Peyer's patch (tissue), 4 donors: ENCODE measurements at regions not wholly inside any gene's neighbourhood (a gene's known extent, or its start where the extent isn't known, plus 50 kb on each side); places are given as distances from the start of the nearest gene placed in this dataset.
"Not testable (repeated sequence)": the region's sequence is repeated elsewhere in the genome, so short reads cannot be mapped to it uniquely, and the experiment has no call there.

Source experiments
- DNase-seq, 3 donors: peaks; one replicate each; pipeline ENCODE4 v3.0.0-alpha.2; 2017 to 2019
- H3K27ac ChIP-seq, 4 donors: fragments of 200-600 bp; sonication (generic); one replicate each; pipeline ENCODE4 v1.5.1; 2016 to 2019
- H3K27me3 ChIP-seq, 2 donors: fragments of 200-600 bp; sonication (generic); one replicate each; pipeline ENCODE4 v1.5.1; 2019
- H3K36me3 ChIP-seq, 3 donors: fragments of 200-600 bp; sonication (generic); one replicate each; pipeline ENCODE4 v1.5.1; 2016 to 2019
- H3K4me1 ChIP-seq, 4 donors: fragments of 200-600 bp; sonication (generic); one replicate each; pipeline ENCODE4 v1.5.1; 2016 to 2019
- H3K4me3 ChIP-seq, 4 donors: fragments of 200-600 bp; sonication (generic); 1 replicate in 3 of 4; 2 replicates in 1 of 4; pipeline ENCODE4 v1.5.1; 2016 to 2019; ENCODE audit warnings: mild to moderate bottlenecking in 1 of 4
- H3K9me3 ChIP-seq, 4 donors: fragments of 200-600 bp; sonication (generic); one replicate each; pipeline ENCODE4 v1.5.1; 2016 to 2019; ENCODE audit warnings: mild to moderate bottlenecking in 1 of 4
- CTCF ChIP-seq, 6 experiments: fragments of 450-650 bp in 4 of 6; fragments of 200-600 bp in 2 of 6; sonication (generic) in 1 of 6; IDR thresholded peaks; one replicate each; pipeline ENCODE4 v1.5.1; 2017 to 2019; ENCODE audit warnings: antibody characterized with exemption in 6 of 6, mild to moderate bottlenecking in 3 of 6, moderate library complexity in 1 of 6
- POLR2A ChIP-seq, 2 donors: fragments of 450-650 bp; IDR thresholded peaks; one replicate each; pipeline ENCODE4 v1.5.1; 2017; ENCODE audit warnings: antibody characterized with exemption in 2 of 2, mild to moderate bottlenecking in 2 of 2, moderate library complexity in 2 of 2

- TF ChIP-seq POLR2A (IDR thresholded peaks at IDR 0.05) (no peak), CTCF (IDR thresholded peaks at IDR 0.05) (no peak)
- Histone ChIP-seq H3K4me3 (peak overlapping the region in 3 of 4 donors; percentile 67 to 75 (median 69)), H3K36me3 (no peaks in the 10 kb centered on the region), H3K4me1 (peaks cover 0 to 6% (median 3%) of the 10 kb centered on the region in 4 donors), H3K27me3 (peaks cover 0 to 9% of the 10 kb centered on the region in 2 donors), H3K9me3 (no peaks in the 10 kb centered on the region), H3K27ac (no peak overlapping the region)
- DNase-seq: peak in 2 of 3 donors; percentile 52 to 55
Measured at GRCh38 chr1:161439280-161440232, 65.7 kb upstream of the FCGR2A start.

GRCh38 chr1:161433191-161433590, 65.5 kb upstream of the CFAP126 start:
- H3K27ac ChIP-seq, H3K36me3 ChIP-seq, H3K4me3 ChIP-seq, H3K27me3 ChIP-seq, H3K4me1 ChIP-seq, DNase-seq, H3K9me3 ChIP-seq: not testable (repeated sequence)

GRCh38 chr1:161432091-161432490, 64.4 kb upstream of the CFAP126 start:
- DNase-seq: no peak
- Histone ChIP-seq H3K27me3 (no peaks in the 10 kb centered on the region), H3K4me1 (no peaks in the 10 kb centered on the region), H3K36me3 (no peaks in the 10 kb centered on the region), H3K4me3 (no peak overlapping the region), H3K9me3 (no peaks in the 10 kb centered on the region), H3K27ac (no peak overlapping the region)
- no peak for TF ChIP-seq POLR2A (IDR thresholded peaks at IDR 0.05)
- TF ChIP-seq CTCF (IDR thresholded peaks at IDR 0.05): no peak

DNA sequence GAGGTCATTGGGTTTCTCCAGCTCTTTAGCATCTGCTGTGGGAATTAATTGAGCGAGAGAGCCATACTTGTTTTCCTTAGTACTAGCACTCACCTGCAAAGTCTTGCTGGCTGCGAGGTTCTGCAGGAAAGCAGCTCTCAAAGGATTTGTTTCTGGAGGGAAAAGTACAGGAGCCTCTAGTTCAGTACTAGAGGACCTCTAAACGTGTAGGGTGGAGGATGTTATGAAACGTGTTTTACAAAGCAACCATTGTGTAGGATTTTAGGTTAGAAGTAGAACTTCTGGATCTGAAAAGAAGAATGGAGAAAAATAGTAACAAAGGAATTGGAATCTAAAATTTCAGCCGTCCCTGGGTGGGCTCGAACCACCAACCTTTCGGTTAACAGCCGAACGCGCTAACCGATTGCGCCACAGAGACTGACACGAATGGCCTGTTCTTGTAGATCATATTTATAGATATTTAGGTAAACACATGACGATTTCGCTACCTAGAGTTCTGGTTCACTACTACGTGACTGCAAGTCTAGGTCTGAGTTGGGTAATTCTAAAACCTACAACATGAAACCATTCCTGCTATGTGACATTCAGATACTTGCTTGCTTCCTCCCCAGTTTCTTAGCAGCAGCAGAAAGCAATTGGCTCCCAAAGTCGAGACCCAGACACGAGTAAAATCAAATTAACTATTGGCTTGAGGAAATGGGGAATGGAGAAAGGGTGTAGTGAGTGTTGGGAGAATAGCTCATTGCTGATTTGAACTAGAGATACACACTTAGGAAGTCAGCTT, 60.2 kb upstream of the CFAP126 start:
- no peaks in the 10 kb centered on the region for H3K4me1 ChIP-seq
- no peaks in the 10 kb centered on the region for H3K9me3 ChIP-seq
- no peaks in the 10 kb centered on the region for H3K36me3 ChIP-seq
- no peaks in the 10 kb centered on the region for H3K27me3 ChIP-seq
- H3K27ac ChIP-seq: no peak overlapping the region
- no peak for DNase-seq
- no peak overlapping the region for H3K4me3 ChIP-seq
- no peak for TF ChIP-seq POLR2A (IDR thresholded peaks at IDR 0.05)
- TF ChIP-seq CTCF (IDR thresholded peaks at IDR 0.05): no peak

DNA sequence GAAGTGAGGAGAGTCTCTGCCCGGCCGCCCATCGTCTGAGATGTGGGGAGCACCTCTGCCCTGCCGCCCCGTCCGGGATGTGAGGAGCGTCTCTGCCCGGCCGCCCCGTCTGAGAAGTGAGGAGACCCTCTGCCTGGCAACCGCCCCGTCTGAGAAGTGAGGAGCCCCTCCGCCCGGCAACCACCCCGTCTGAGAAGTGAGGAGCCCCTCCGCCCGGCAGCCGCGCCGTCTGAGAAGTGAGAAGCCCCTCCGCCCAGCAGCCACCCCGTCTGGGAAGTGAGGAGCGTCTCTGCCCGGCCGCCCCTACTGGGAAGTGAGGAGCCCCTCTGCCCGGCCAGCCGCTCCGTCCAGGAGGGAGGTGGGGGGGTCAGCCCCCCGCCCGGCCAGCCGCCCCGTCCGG, 55.2 kb upstream of the CFAP126 start:
- not testable (repeated sequence) for H3K9me3 ChIP-seq, H3K4me1 ChIP-seq, H3K4me3 ChIP-seq, DNase-seq, H3K36me3 ChIP-seq, H3K27me3 ChIP-seq, H3K27ac ChIP-seq

DNA sequence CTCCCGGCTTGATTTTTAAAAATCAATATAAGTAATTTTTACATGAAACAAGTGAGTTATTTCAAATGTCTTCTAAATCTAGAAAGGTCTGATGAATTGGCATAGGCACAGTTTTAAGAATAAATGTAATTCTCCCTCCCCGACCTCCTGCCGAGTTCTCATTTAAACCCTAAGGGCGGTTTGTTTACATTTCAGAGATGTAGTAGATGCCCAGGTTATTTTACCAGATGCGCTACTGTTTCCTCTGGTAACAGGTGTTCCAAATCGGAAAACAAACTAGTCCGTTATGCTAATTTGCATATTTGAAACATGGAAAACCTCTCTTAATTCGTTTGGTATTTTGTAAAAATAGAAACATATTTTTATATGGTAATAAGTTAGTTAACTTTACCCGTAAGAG, 53.8 kb upstream of the CFAP126 start:
- no peak overlapping the region for H3K27ac ChIP-seq
- no peaks in the 10 kb centered on the region for H3K4me1 ChIP-seq
- H3K9me3 ChIP-seq: no peaks in the 10 kb centered on the region
- peak overlapping the region in 1 of 4 donors; percentile 34 for H3K4me3 ChIP-seq
- TF ChIP-seq POLR2A (IDR thresholded peaks at IDR 0.05) (no peak), CTCF (IDR thresholded peaks at IDR 0.05) (no peak)
- H3K36me3 ChIP-seq: no peaks in the 10 kb centered on the region
- DNase-seq: no peak
- no peaks in the 10 kb centered on the region for H3K27me3 ChIP-seq
